ENCODE measurements at regions not wholly inside any gene's neighbourhood (a gene's known extent, or its start where the extent isn't known, plus 50 kb on each side); places are given as distances from the start of the nearest gene placed in this dataset.

DNA sequence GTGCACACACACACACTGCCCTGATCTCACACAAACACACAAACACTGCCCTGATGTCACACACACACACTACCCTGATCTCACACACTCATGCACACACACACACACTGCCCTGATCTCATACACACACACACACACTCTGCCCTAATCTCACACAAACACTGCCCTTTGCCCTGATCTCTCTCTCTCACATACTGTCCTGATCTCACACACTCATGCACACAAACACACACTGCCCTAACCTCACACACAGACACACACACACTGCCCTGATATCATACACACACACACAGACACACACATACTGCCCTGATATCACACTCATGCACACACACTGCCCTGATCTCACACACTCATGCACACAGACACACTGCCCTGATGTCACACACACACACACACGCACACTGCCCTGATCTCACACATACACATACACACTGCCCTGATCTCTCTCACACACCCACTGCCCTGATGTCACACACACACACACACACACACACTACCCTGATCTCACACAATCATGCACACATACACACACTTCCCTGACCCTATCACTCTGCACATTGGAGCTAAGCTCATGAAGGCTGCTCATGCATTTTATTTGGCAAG is 97.6 kb upstream of the DIO3 start:
- Histone ChIP-seq H3K27ac (no peak overlapping the region), H3K36me3 (no peaks in the 10 kb centered on the region), H3K27me3 (peaks cover 26 to 42% of the 10 kb centered on the region in 2 donors), H3K4me1 (peaks cover 0 to 8% of the 10 kb centered on the region in 2 donors), H3K9me3 (no peaks in the 10 kb centered on the region), H3K4me3 (no peak overlapping the region)
- intact Hi-C loops (cut with DNase I): no loop called here
- no peak for TF ChIP-seq CTCF (IDR thresholded peaks at IDR 0.05)
- peak in 1 of 4 donors; percentile 10 for DNase-seq
- ATAC-seq: no peak

- no peak for TF ChIP-seq CTCF (IDR thresholded peaks at IDR 0.05)
- H3K27ac ChIP-seq: no peak overlapping the region
- H3K9me3 ChIP-seq: no peaks in the 10 kb centered on the region
- DNase-seq: peak in 1 of 4 donors; percentile 23
- no peak overlapping the region for H3K4me3 ChIP-seq
- peaks cover 0 to under 1% of the 10 kb centered on the region in 2 donors for H3K4me1 ChIP-seq
- H3K27me3 ChIP-seq: peaks cover 18 to 34% of the 10 kb centered on the region in 2 donors
- intact Hi-C loops (cut with DNase I): no loop called here
- ATAC-seq: no peak
- no peaks in the 10 kb centered on the region for H3K36me3 ChIP-seq
Observed at GRCh38 chr14:101464310-101464983, 96.8 kb upstream of the DIO3 start.

DNA sequence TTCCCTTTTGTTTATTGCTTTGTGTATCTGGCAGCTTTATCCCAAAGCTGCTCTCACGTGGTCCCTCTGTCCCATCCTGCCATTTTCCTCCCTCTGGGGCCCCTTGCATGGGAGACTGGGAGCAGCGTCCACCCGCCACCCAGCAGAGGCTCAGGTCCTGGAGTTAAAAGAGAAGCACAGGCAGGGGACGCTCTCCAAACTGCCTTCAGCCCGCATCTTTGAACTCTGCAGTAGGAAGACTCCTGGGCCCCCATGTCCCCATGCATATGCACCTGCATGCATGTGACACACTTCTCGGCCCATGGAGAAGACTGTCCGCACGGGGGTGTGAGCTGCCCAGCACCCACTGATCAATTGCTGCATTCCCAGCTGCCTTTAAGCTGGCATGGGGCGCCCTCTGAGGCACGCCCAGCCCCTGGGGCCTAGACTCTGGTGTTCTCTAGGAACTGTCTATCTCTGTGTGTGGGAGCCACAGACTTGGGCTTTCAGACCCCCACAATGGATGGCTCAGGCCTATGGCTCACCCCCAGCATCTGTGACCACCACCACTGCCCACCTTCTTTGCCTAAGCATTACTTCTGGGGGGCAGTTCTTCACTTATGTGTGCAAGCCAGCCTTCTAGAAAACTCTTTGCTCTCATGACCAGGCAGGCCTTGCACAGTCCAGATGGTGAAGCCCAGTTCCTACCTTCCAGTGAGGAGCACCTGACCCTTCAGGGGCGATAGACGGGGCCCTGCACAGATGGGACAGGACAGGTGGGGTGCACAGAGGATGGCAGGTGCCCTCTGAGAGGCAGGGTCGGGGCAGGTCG is 96.1 kb upstream of the DIO3 start:
- no peaks in the 10 kb centered on the region for H3K4me1 ChIP-seq
- TF ChIP-seq CTCF (IDR thresholded peaks at IDR 0.05): no peak
- ATAC-seq (no peak), DNase-seq (peak in 1 of 4 donors; percentile 20)
- H3K4me3 ChIP-seq: no peak overlapping the region
- no peaks in the 10 kb centered on the region for H3K9me3 ChIP-seq
- H3K36me3 ChIP-seq: no peaks in the 10 kb centered on the region
- intact Hi-C loops (cut with DNase I): no loop called here
- peaks cover 10 to 27% of the 10 kb centered on the region in 2 donors for H3K27me3 ChIP-seq
- H3K27ac ChIP-seq: no peak overlapping the region

DNA sequence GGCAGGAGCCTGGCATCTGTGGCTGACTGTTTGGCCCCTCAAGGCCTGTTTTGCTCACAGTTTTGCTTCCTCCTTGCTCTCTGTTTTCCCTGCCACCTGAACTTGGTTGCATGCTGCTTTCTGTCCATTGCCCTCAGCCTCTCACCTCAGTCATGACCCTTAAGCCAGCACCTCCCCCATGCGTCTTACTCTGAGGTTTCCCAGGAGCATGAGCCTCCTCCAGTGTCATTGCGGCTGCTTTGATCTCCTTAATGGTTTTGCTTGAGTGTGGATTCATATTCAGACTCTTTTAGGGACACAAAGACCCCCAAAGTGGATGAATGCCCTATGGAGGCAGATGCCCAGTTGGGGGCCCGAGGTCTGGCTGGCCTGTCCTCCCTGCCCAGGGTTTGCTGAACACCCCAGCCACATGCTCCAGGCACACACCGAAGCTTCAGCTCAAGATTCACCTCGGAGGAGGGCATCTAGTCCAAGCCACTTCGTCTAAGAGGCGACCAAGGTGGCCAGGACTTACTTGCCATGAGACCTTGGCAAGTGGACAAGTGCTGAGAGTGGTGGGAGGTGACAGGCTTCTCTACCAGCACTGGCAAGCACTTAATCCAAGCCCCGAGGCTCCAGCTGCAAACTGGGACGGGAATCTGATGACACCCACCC is 95.4 kb upstream of the DIO3 start:
- no peak overlapping the region for H3K27ac ChIP-seq
- no peak for ATAC-seq
- DNase-seq: peak in 1 of 4 donors; percentile 19
- no peaks in the 10 kb centered on the region for H3K9me3 ChIP-seq
- intact Hi-C loops (cut with DNase I): no loop called here
- H3K4me1 ChIP-seq: no peaks in the 10 kb centered on the region
- H3K27me3 ChIP-seq: peaks cover 3 to 19% of the 10 kb centered on the region in 2 donors
- H3K36me3 ChIP-seq: no peaks in the 10 kb centered on the region
- no peak for TF ChIP-seq CTCF (IDR thresholded peaks at IDR 0.05)
- no peak overlapping the region for H3K4me3 ChIP-seq

All from left lung (tissue), 4 donors.